WTC11 (cell line): ENCODE measurements at regions not wholly inside any gene's neighbourhood (a gene's known extent, or its start where the extent isn't known, plus 50 kb on each side); places are given as distances from the start of the nearest gene placed in this dataset.

Source experiments
- ATAC-seq: fragments of 200-7000 bp; cut with Tn5 transposase; 2 replicates; pipeline ENCODE4 v1.10.0; 2021; ENCODE audit warnings: mild to moderate bottlenecking, moderate library complexity
- CTCF ChIA-PET: fragments of 300-600 bp; sonication (Branson Sonifier 250); formaldehyde crosslinking; loops from one replicate; lab custom pipeline; 2021; ENCODE audit warnings: antibody characterized with exemption; lab: Charles Lee
- POLR2A ChIA-PET: fragments of 350-600 bp; sonication (Branson Sonifier 250); formaldehyde crosslinking; loops from one replicate; lab custom pipeline; 2021; ENCODE audit warnings: antibody characterized with exemption; lab: Charles Lee
- DNase-seq: peaks from one replicate; pipeline ENCODE4 v3.0.0; 2021; ENCODE audit warnings: low spot score
- H3K27ac Mint-ChIP-seq: 2 replicates; pipeline ENCODE4 v1.8.0; 2021; ENCODE audit warnings: mixed read lengths
- H3K27me3 Mint-ChIP-seq: 2 replicates; pipeline ENCODE4 v1.8.0; 2021; ENCODE audit warnings: low read depth, mild to moderate bottlenecking, moderate library complexity, mixed read lengths
- H3K36me3 Mint-ChIP-seq: 2 replicates; pipeline ENCODE4 v1.8.0; 2021; ENCODE audit warnings: mixed read lengths
- H3K4me1 Mint-ChIP-seq: 2 replicates; pipeline ENCODE4 v1.8.0; 2022; ENCODE audit warnings: mixed read lengths
- H3K4me3 Mint-ChIP-seq: 2 replicates; pipeline ENCODE4 v1.8.0; 2021; ENCODE audit warnings: mild to moderate bottlenecking, moderate library complexity, mixed read lengths
- H3K9me3 Mint-ChIP-seq: 2 replicates; pipeline ENCODE4 v1.8.0; 2021; ENCODE audit warnings: mixed read lengths
- ERG ChIP-seq: fragments of 250-450 bp; sonication (Bioruptor Pico); IDR thresholded peaks from 2 replicates; pipeline ENCODE4 v1.8.0; 2021; ENCODE audit warnings: mild to moderate bottlenecking
- FOXJ3 ChIP-seq: sonication (generic); formaldehyde crosslinking; IDR thresholded peaks from 2 replicates; pipeline ENCODE4 v1.9.0; 2021; ENCODE audit warnings: missing genetic modification reagents, mild to moderate bottlenecking, borderline replicate concordance
- HMGA2 ChIP-seq: fragments of 250-450 bp; sonication (Bioruptor Pico); IDR thresholded peaks from 2 replicates; pipeline ENCODE4 v1.4.0; 2021; ENCODE audit warnings: mild to moderate bottlenecking, moderate library complexity
- MYBL2 ChIP-seq: sonication (generic); formaldehyde crosslinking; IDR thresholded peaks from 2 replicates; pipeline ENCODE4 v1.8.1; 2023; ENCODE audit warnings: mild to moderate bottlenecking, moderate library complexity, missing genetic modification reagents
- NR2C2 ChIP-seq: sonication (generic); formaldehyde crosslinking; IDR thresholded peaks from 2 replicates; pipeline ENCODE4 v1.8.0; 2022; ENCODE audit warnings: mild to moderate bottlenecking, missing genetic modification reagents
- NR3C1 ChIP-seq: sonication (generic); formaldehyde crosslinking; conservative IDR thresholded peaks from 2 replicates; pipeline ENCODE4 v1.8.1; 2023; ENCODE audit warnings: low read depth, mild to moderate bottlenecking, missing genetic modification reagents
- PRRX2 ChIP-seq: fragments of 250-450 bp; sonication (Bioruptor Pico); IDR thresholded peaks from 2 replicates; pipeline ENCODE4 v1.8.0; 2021; ENCODE audit warnings: mild to moderate bottlenecking
- SMAD3 ChIP-seq: sonication (generic); formaldehyde crosslinking; IDR thresholded peaks from 2 replicates; pipeline ENCODE4 v1.8.0; 2022; ENCODE audit warnings: missing genetic modification reagents, mild to moderate bottlenecking, borderline replicate concordance
- STAT6 ChIP-seq: sonication (generic); formaldehyde crosslinking; conservative IDR thresholded peaks from 2 replicates; pipeline ENCODE4 v1.8.1; 2023; ENCODE audit warnings: mild to moderate bottlenecking, low read depth, missing genetic modification reagents, moderate library complexity
- TEAD1 ChIP-seq: sonication (generic); formaldehyde crosslinking; IDR thresholded peaks from 2 replicates; pipeline ENCODE4 v1.8.0; 2022; ENCODE audit warnings: mild to moderate bottlenecking, missing genetic modification reagents
- TP53 ChIP-seq: sonication (generic); formaldehyde crosslinking; IDR thresholded peaks from 2 replicates; pipeline ENCODE4 v1.8.1; 2023; ENCODE audit warnings: mild to moderate bottlenecking, missing genetic modification reagents
- ZMAT4 ChIP-seq: fragments of 250-450 bp; sonication (Bioruptor Pico); IDR thresholded peaks from 2 replicates; pipeline ENCODE4 v1.9.0; 2021; ENCODE audit warnings: mild to moderate bottlenecking
- ZNF396 ChIP-seq: fragments of 250-450 bp; sonication (Bioruptor Pico); IDR thresholded peaks from 2 replicates; pipeline ENCODE4 v1.8.0; 2021; ENCODE audit warnings: mild to moderate bottlenecking, moderate library complexity, borderline replicate concordance
- ZNF671 ChIP-seq: fragments of 250-450 bp; sonication (Bioruptor Pico); IDR thresholded peaks from 2 replicates; pipeline ENCODE4 v1.8.0; 2021; ENCODE audit warnings: mild to moderate bottlenecking
- TF ChIP-seq, protein P1 (sequence below): fragments of 250-450 bp; sonication (Bioruptor Pico); IDR thresholded peaks from 2 replicates; pipeline ENCODE4 v2.1.2; 2022; ENCODE audit warnings: mild to moderate bottlenecking, moderate library complexity
- TF ChIP-seq, protein P2 (sequence below): sonication (generic); formaldehyde crosslinking; IDR thresholded peaks from 2 replicates; pipeline ENCODE4 v1.8.1; 2022; ENCODE audit warnings: mild to moderate bottlenecking, moderate library complexity, missing genetic modification reagents
- TF ChIP-seq, protein P3 (sequence below): fragments of 250-450 bp; sonication (Bioruptor Pico); IDR thresholded peaks from 2 replicates; pipeline ENCODE4 v1.9.0; 2021; ENCODE audit warnings: moderate library complexity, mild to moderate bottlenecking, inconsistent platforms, borderline replicate concordance
- TF ChIP-seq, protein P4 (sequence below): fragments of 250-450 bp; sonication (Bioruptor Pico); IDR thresholded peaks from 2 replicates; pipeline ENCODE4 v1.9.0; 2021; ENCODE audit warnings: mild to moderate bottlenecking, borderline replicate concordance

GRCh38 chr7:25907731-25908130, 244.3 kb upstream of the NFE2L3 start (continued):
- TF ChIP-seq, protein P1, sequence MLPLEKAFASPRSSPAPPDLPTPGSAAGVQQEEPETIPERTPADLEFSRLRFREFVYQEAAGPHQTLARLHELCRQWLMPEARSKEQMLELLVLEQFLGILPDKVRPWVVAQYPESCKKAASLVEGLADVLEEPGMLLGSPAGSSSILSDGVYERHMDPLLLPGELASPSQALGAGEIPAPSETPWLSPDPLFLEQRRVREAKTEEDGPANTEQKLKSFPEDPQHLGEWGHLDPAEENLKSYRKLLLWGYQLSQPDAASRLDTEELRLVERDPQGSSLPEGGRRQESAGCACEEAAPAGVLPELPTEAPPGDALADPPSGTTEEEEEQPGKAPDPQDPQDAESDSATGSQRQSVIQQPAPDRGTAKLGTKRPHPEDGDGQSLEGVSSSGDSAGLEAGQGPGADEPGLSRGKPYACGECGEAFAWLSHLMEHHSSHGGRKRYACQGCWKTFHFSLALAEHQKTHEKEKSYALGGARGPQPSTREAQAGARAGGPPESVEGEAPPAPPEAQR = no peak
- TF ChIP-seq HMGA2 = no peak
- TF ChIP-seq, protein P2, sequence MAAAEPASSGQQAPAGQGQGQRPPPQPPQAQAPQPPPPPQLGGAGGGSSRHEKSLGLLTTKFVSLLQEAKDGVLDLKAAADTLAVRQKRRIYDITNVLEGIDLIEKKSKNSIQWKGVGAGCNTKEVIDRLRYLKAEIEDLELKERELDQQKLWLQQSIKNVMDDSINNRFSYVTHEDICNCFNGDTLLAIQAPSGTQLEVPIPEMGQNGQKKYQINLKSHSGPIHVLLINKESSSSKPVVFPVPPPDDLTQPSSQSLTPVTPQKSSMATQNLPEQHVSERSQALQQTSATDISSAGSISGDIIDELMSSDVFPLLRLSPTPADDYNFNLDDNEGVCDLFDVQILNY (CRISPR knock-in tag) = no peak

- peaks cover 29% of the 10 kb centered on the region for H3K4me1 Mint-ChIP-seq
Measured at GRCh38 chr7:25908154-25908949, 243.6 kb upstream of the NFE2L3 start.

More at GRCh38 chr7:25908154-25908949, 243.6 kb upstream of the NFE2L3 start:
- Mint-ChIP-seq H3K27me3 (no peaks in the 10 kb centered on the region), H3K36me3 (no peaks in the 10 kb centered on the region), H3K9me3 (no peaks in the 10 kb centered on the region), H3K4me3 (no peak overlapping the region), H3K27ac (no peak overlapping the region)
- CTCF ChIA-PET = interaction anchor here (0.7 to 6.0 kb wide), 2 partner anchors 13 to 27 kb away, joined by 3 to 43 read pairs; no protein-coding TSS in a partner anchor
- DNase-seq = no peak
- POLR2A ChIA-PET = interaction anchor here (0.6 kb wide), 2 partner anchors 42 to 92 kb away, joined by 3 to 4 read pairs; no protein-coding TSS in a partner anchor
- no peak for ATAC-seq
- TF ChIP-seq, protein P3, sequence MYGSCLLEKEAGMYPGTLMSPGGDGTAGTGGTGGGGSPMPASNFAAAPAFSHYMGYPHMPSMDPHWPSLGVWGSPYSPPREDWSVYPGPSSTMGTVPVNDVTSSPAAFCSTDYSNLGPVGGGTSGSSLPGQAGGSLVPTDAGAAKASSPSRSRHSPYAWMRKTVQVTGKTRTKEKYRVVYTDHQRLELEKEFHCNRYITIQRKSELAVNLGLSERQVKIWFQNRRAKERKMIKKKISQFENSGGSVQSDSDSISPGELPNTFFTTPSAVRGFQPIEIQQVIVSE (CRISPR knock-in tag) = no peak
- TF ChIP-seq ERG (no peak), TP53 (CRISPR knock-in tag) (no peak), NR3C1 (CRISPR knock-in tag) (no peak), FOXJ3 (no peak), ZMAT4 (CRISPR knock-in tag) (no peak), MYBL2 (CRISPR knock-in tag) (no peak), ZNF671 (no peak), ZNF396 (CRISPR knock-in tag) (no peak), NR2C2 (CRISPR knock-in tag) (no peak), PRRX2 (CRISPR knock-in tag) (no peak), SMAD3 (CRISPR knock-in tag) (no peak), STAT6 (CRISPR knock-in tag) (no peak), TEAD1 (no peak)
- TF ChIP-seq, protein P4, sequence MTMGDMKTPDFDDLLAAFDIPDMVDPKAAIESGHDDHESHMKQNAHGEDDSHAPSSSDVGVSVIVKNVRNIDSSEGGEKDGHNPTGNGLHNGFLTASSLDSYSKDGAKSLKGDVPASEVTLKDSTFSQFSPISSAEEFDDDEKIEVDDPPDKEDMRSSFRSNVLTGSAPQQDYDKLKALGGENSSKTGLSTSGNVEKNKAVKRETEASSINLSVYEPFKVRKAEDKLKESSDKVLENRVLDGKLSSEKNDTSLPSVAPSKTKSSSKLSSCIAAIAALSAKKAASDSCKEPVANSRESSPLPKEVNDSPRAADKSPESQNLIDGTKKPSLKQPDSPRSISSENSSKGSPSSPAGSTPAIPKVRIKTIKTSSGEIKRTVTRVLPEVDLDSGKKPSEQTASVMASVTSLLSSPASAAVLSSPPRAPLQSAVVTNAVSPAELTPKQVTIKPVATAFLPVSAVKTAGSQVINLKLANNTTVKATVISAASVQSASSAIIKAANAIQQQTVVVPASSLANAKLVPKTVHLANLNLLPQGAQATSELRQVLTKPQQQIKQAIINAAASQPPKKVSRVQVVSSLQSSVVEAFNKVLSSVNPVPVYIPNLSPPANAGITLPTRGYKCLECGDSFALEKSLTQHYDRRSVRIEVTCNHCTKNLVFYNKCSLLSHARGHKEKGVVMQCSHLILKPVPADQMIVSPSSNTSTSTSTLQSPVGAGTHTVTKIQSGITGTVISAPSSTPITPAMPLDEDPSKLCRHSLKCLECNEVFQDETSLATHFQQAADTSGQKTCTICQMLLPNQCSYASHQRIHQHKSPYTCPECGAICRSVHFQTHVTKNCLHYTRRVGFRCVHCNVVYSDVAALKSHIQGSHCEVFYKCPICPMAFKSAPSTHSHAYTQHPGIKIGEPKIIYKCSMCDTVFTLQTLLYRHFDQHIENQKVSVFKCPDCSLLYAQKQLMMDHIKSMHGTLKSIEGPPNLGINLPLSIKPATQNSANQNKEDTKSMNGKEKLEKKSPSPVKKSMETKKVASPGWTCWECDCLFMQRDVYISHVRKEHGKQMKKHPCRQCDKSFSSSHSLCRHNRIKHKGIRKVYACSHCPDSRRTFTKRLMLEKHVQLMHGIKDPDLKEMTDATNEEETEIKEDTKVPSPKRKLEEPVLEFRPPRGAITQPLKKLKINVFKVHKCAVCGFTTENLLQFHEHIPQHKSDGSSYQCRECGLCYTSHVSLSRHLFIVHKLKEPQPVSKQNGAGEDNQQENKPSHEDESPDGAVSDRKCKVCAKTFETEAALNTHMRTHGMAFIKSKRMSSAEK (CRISPR knock-in tag) = no peak
